ENCODE measurements at regions not wholly inside any gene's neighbourhood (a gene's known extent, or its start where the extent isn't known, plus 50 kb on each side); places are given as distances from the start of the nearest gene placed in this dataset.

DNA sequence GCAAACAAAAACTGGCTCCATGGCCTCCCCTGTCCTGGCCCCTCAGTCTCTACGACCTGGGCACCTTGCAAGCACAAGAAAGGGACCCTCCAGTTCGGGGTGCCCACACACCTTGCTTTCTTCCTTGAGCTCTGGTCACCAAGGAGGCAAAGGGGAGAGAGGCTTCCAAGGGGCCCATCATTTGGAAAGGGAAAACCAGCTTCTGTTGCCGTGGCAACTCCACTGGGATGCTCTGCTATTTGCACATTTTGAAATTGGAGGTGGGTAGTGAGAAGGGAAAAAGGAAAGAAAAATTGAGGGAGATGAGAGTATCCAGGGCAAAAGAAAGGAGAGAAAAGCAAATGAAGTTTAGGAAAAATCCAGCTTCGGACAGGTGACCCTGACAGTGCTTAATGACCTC, 388.4 kb downstream of the SHANK2 start (continued):
- no peak for TF ChIP-seq EGR1 (conservative IDR thresholded peaks at IDR 0.05)

DNA sequence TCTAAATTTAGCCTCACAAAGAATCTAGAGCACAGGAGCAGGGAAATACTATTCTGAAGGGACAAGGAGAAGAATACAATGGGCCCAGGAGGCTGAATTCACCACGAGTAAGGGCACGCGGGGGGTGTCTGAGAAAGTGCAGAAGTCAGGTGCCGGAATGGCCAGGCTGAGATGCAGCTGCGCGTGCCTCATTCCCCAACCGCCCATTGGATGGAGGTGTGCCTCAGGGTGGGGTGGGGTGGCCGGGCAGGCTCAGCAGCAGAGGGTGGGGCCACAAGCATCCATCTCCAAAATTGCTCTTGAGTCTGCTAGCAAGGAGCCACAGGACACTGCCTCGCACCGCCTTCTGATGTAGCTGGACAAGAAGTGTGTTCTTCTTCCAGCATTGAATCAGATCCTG, 387.0 kb downstream of the SHANK2 start:
- in situ Hi-C loops (cut with MboI), result no loop called here
- Histone ChIP-seq H3K4me2 (ENCODE audit: insufficient read depth, low read length) (no peak overlapping the region), H3K36me3 (ENCODE audit: control insufficient read depth, insufficient read depth, low read length) (no peaks in the 10 kb centered on the region), H3K4me1 (replicated peaks in 1 of 2; ENCODE audit: control insufficient read depth in 2 of 2, insufficient read depth in 2 of 2, low read length in 2 of 2) (no peaks in the 10 kb centered on the region), H4K20me1 (replicated peaks; ENCODE audit: control insufficient read depth, insufficient read depth, low read length) (peaks cover 6% of the 10 kb centered on the region), H3K9me3 (replicated peaks; ENCODE audit: control insufficient read depth, insufficient read depth, low read depth, low read length) (no peaks in the 10 kb centered on the region), H3K4me3 (no peak overlapping the region), H3K27ac (ENCODE audit: extremely low read depth, low read depth, low read length) (no peak overlapping the region), H3K9me1 (ENCODE audit: control insufficient read depth, insufficient read depth, low read length) (no peaks in the 10 kb centered on the region), H3K9ac (ENCODE audit: insufficient read depth in 1 of 2, low read depth in 2 of 2, low read length in 2 of 2) (no peak overlapping the region), H3K27me3 (ENCODE audit: control insufficient read depth in 2 of 2, insufficient read depth in 2 of 2, low read length in 2 of 2) (peaks cover 3 to 36% of the 10 kb centered on the region in 2 experiments; a peak in 4 of 5 replicates), H2AFZ (ENCODE audit: low read depth, low read length) (no peak overlapping the region), H3K79me2 (ENCODE audit: control insufficient read depth, insufficient read depth, low read length) (no peaks in the 10 kb centered on the region)
- ChIA-PET POLR2A (no interaction called here), CTCF (ENCODE audit: low intra/inter-chr PET ratio) (no interaction called here)
- FAIRE-seq (no peak), DNase-seq (ENCODE audit: extremely low read depth in 1 of 4, low spot score in 3 of 4) (no peak), ATAC-seq (no peak)
- 4% methylated on average over 9 of the region's 10 CpGs for WGBS (ENCODE audit: insufficient coverage, low coverage, missing lambda C conversion rate)
- intact Hi-C loops (cut with micrococcal nuclease), result no loop called here
- no TSS peak for BruUV-seq (replicated peaks)
- TF ChIP-seq ARNT (IDR thresholded peaks at IDR 0.05) (no peak), STAG1 (CRISPR knock-in tag; IDR thresholded peaks at IDR 0.05; ENCODE audit: borderline replicate concordance) (no peak), HNRNPH1 (optimal IDR thresholded peaks at IDR 0.05; ENCODE audit: low read depth, low read length) (no peak), SIX5 (IDR thresholded peaks at IDR 0.05; ENCODE audit: borderline replicate concordance in 1 of 2, insufficient read depth in 1 of 2, low read depth in 1 of 2, low read length in 2 of 2) (no peak), SIN3B (IDR thresholded peaks at IDR 0.05; ENCODE audit: low read depth) (no peak), ZBTB7A (IDR thresholded peaks at IDR 0.05; ENCODE audit: borderline replicate concordance, control insufficient read depth, low read depth, low read length) (no peak), ZEB2 (IDR thresholded peaks at IDR 0.05) (no peak), NFRKB (IDR thresholded peaks at IDR 0.05; ENCODE audit: low read depth) (no peak), CBFA2T3 (IDR thresholded peaks at IDR 0.05) (no peak), TCF7 (IDR thresholded peaks at IDR 0.05; ENCODE audit: borderline replicate concordance) (no peak), POLR2H (tag; IDR thresholded peaks at IDR 0.05; ENCODE audit: low read depth) (no peak), DIDO1 (tag; IDR thresholded peaks at IDR 0.05; ENCODE audit: low read depth) (no peak), SNRNP70 (optimal IDR thresholded peaks at IDR 0.05; ENCODE audit: low read depth, low read length) (no peak), SAP30 (IDR thresholded peaks at IDR 0.05; ENCODE audit: borderline replicate concordance, insufficient read depth, low read depth, low read length, poor library complexity, severe bottlenecking) (no peak), TFAM (CRISPR knock-in tag; conservative IDR thresholded peaks at IDR 0.05) (no peak), ASH1L (IDR thresholded peaks at IDR 0.05; ENCODE audit: borderline replicate concordance, low read depth, partially characterized antibody) (no peak)
- TF ChIP-seq, protein P1, sequence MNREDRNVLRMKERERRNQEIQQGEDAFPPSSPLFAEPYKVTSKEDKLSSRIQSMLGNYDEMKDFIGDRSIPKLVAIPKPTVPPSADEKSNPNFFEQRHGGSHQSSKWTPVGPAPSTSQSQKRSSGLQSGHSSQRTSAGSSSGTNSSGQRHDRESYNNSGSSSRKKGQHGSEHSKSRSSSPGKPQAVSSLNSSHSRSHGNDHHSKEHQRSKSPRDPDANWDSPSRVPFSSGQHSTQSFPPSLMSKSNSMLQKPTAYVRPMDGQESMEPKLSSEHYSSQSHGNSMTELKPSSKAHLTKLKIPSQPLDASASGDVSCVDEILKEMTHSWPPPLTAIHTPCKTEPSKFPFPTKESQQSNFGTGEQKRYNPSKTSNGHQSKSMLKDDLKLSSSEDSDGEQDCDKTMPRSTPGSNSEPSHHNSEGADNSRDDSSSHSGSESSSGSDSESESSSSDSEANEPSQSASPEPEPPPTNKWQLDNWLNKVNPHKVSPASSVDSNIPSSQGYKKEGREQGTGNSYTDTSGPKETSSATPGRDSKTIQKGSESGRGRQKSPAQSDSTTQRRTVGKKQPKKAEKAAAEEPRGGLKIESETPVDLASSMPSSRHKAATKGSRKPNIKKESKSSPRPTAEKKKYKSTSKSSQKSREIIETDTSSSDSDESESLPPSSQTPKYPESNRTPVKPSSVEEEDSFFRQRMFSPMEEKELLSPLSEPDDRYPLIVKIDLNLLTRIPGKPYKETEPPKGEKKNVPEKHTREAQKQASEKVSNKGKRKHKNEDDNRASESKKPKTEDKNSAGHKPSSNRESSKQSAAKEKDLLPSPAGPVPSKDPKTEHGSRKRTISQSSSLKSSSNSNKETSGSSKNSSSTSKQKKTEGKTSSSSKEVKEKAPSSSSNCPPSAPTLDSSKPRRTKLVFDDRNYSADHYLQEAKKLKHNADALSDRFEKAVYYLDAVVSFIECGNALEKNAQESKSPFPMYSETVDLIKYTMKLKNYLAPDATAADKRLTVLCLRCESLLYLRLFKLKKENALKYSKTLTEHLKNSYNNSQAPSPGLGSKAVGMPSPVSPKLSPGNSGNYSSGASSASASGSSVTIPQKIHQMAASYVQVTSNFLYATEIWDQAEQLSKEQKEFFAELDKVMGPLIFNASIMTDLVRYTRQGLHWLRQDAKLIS (CRISPR knock-in tag; IDR thresholded peaks at IDR 0.05), result no peak
- TF ChIP-seq, protein P2, sequence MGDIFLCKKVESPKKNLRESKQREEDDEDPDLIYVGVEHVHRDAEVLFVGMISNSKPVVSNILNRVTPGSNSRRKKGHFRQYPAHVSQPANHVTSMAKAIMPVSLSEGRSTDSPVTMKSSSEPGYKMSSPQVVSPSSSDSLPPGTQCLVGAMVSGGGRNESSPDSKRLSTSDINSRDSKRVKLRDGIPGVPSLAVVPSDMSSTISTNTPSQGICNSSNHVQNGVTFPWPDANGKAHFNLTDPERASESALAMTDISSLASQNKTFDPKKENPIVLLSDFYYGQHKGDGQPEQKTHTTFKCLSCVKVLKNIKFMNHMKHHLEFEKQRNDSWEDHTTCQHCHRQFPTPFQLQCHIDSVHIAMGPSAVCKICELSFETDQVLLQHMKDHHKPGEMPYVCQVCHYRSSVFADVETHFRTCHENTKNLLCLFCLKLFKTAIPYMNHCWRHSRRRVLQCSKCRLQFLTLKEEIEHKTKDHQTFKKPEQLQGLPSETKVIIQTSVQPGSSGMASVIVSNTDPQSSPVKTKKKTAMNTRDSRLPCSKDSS (IDR thresholded peaks at IDR 0.05; ENCODE audit: low read depth, partially characterized antibody), result no peak

Measured in K562 (cell line).